NCI-H1436 (cell line): ENCODE measurements at regions not wholly inside any gene's neighbourhood (a gene's known extent, or its start where the extent isn't known, plus 50 kb on each side); places are given as distances from the start of the nearest gene placed in this dataset.

Experiments used
- DNase-seq: peaks from one replicate; lab custom pipeline; 2025; lab: John Stamatoyannopoulos, UW

DNA sequence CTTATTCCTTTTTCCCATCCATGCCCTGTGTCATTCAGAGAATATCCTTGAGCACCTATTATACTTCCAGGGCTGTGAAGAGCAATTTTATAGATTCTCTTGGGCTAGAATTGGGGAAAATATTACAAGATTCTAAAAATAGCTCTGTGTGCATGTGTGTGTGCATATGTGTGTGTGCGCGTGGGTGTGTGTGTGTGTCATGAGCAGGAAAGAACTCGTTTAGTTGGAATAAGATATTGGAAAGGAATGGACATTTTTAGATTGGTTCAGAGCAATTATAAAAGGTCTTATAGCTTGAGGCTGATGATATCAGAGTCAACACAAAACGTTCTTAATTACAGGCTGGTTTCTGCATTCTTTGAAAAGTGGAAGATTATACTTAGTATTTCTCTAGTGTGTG lies 212.1 kb upstream of the COPS8 start:
- DNase-seq = no peak

DNA sequence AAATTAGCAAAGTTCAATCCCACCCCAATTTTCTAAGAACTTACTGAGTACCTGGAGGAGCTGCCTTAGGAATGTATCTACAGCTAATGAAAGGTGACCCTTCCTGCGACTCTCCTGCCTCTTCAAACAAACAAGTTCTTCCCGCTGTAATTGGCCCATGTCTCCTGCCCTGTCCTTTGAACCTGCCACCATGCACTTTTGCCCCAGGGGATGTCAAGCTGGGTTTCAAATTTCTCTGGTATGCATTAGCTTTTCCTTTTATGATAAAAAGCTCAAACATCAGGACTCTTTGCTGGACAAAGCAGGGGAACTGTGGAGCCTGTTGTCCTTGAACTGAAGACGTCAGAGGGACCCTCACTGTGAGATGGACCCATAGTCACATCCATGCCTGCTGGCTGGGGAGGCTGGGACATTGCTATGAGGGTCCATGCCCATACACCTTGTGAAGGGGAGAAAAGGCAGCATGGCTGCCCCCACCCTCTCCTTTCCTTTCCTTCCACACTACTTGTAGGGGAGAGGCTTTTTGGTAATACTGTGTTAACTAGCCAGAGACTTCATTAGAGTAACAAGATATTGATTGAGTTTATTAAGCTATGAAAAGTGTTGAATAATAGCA lies 210.7 kb upstream of the COPS8 start:
- no peak for DNase-seq

DNA sequence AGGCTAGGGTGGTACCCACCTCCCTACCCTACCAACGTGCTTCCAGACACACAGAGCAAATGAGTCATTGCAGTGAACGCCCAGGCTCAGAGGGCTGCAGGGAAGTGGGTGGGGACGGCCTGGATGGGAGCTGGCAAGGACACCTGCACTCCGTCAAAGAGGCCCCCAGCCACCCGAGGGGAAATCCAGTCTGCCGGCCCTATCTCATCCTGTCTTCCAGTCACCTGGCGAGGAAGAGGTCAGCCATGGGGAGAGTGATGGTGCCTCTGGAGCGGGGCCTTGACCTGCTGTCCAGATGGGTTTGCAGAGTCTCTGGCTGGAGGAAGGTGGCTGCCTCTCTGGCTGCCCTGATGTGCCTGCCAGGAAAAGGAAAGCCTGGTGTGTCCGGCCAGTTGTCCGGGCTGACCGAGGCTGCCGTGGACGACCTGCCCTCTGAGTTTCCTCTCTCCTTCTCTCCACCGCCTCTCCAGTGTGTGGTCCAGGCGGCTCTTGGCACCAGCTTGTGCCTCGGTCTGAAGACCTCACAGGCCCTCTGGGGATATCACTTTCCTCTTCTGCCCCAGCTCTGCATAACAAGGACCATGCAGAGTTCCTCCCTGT lies 209.7 kb upstream of the COPS8 start:
- no peak for DNase-seq

- peak; percentile 35 for DNase-seq
These were observed 209.0 kb upstream of the COPS8 start for GRCh38 chr2:236876642-236877041.

GRCh38 chr2:236877972-236878371 lies 207.7 kb upstream of the COPS8 start:
- DNase-seq = no peak

DNA sequence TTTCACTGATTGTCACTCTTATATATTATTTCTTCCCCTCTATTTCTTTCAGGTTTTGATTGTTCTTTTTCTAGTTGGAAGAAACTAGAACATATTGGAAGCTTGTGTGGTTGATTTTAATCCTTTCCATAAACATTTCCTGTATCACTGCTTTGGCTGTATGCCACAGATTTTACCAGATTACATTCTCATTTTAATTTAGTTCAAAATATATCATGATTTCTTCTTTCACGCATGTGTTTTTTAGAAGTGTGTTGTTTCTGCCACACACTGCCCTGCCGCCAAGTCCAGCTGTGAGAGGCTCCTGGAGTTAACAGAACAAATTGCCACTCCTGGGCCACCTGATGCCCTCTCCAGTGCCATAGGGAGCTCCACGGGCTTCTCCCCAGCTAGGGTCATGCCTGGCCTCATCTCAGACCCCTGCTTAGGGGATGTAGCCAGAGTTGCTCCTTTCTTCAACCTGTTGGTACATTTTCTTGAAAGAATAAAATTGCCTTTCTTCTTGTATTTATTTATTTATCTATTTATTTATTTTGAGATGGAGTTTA lies 206.2 kb upstream of the COPS8 start:
- DNase-seq = no peak

- no peak for DNase-seq
These were observed 203.6 kb upstream of the COPS8 start for GRCh38 chr2:236882074-236882473.

GRCh38 chr2:236882930-236883329 lies 202.8 kb upstream of the COPS8 start:
- DNase-seq = no peak

DNA sequence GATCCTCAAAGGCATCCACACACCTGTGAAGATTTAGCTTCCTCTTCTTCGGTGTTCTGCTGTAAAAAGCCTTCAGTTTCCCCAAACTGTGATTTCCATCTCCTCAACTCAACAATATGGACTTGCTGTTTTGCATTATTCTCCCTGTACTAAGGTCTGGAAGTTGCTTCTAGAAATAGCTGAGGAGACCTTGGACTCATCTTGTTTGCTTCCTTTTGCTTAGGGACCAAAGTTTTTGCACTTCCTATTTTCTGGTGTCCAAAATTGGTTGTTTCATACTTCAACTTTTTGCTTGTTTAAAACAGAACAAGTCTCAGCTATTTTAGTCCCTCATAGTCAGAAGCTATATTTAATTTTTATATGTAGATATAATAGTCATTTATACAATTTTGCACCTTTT lies 201.9 kb upstream of the COPS8 start:
- DNase-seq = no peak

DNA sequence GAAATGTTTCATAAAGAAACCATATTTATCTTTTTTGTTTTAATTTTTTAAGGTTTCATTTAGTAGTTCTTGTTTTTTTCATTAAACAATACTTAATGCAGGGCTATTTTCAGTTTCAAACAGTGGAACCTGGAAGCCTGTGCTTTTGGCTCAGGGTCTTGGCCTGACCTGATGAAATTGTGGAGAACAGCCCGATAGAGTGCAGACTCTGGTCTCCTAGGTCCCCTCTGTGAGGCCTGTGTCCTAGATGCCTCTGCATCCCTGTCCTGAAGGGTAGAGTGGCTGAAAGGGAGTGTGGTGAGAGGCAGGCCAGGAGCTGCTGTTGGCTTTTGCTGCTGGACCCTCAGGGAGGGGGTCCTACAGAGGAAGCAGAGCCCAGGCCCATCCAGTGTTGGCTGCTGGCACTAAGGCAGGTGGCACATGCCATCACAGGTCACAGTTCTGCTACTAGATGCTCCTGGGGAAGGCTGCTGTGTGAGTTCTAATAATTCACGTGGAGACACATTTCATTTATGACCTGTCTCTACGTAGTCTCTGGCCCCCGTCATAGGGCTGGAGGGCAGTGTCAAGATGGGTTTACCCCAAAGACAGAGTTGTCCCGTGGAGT lies 201.0 kb upstream of the COPS8 start:
- no peak for DNase-seq

DNA sequence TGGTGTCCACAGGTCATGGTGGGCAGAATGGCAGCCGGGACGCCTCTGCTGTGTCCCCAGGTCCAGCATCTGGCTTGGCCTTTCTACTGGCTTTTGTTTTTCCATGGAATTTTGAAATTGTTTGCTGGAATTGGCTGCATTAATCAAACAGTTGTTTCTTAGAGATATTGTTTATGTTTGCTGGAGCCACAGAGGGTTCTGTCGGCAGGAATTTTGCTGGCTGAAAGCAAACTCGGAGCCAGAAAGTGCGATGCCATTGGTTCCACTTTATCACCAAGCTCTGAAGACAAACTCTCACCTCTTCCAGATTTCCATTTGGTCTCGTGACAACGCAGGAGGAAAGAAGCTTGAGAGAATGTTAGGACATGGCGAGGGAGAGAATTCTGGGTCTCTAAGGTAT lies 199.2 kb upstream of the COPS8 start:
- DNase-seq = no peak

DNA sequence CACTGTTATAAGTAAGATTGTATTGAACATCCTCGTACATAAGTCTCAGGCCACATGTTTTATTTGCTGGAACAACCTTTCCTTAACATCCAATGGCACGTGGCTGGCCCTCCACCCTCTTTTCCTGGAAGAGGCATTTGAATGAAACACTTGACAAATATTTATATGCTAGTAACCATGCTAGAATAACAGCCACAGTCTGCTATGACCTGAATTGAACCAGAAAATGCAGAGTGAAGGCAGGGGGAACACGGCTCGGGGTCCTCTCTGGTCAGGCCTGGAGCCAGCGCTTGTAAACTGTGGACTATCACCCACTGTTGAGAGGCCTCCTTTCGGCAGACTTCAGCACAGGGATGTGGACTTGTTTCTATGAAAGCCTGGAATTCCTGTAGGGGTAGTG lies 198.2 kb upstream of the COPS8 start:
- no peak for DNase-seq

DNA sequence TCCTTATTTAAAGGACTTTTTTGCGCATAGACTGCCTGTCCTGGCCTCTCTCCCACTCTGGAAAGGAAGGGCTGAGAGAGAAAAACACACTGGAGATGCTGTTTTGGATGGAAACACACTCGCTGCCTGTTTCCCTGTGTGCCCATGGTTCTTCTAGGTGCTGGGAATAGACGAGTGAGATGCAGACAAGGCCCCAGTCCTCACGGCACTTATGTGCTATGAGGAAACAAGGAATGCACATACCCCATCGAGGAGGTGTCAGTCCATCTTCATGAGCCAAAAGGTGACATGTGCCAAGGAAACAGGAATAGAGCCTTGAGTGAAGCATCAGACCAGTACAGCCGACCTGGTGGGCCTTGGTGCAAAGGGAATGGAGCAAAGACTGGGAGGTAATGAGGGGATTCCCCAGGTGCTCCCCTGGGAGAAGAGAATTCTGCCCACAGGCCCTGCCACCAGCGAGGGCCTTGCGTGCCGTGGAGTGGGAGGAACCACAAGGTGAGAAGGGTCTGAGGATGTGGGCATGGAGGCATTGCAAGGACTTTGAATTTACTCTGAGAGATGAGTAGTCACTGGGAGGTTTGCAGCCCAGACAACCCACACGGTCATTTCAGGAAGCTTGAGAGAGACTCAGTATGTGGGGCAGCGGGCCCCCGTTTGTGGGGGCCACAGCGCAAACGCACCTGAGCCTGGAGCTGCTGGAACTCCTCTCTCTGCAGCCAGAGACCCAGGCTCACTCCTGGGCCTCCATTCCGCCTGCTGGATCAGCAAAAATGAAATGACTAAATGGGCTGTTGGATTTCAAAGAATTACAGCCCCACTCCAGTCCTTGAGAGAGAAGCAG lies 197.5 kb upstream of the COPS8 start:
- DNase-seq = no peak

DNA sequence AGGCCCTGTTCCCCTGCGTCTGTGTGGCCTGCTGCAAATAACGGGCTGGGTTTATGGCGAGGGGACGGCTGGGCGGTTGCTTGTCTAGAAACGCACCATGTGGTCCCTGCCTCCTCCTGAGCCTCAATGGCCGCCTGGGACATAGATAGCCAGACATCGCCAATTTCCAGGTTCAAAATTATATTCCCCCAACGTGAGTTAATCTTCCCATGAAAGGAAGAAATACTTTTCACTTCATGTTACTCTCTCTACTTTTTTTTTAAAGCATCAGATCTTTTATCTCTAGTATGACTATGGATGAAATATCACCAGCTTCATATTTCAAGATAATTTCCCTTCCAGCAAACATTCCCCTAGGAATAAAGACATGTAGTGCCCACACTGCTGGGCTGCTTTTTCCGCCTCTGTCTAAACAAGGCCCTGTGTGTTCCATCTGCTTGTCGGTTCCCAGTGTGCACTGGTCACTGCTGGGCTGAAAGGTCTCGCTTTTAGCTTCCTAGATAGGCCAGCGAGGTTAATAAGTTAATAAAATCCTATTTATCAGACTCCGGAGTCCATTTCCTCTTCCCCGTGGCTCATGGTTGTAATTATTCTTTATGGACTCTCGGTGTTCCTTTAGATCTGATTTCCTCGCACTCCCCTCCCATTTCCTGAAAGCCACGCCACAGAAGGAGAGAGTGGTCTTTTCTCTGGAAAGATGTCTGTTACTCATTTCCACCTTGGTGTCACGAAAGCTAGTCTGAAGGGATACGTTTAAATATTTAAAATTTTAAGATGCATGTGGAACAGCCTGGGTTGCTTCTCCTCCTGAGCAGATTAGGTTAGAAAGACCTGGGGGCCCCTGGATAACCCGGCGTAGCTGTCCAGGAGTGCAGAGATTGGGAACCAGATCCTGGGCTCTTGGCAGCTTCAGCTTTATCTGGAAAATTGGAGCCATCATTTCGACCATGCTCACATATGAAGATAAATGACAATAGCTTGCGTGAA lies 196.6 kb upstream of the COPS8 start:
- DNase-seq = no peak

- no peak for DNase-seq
These were observed 195.6 kb upstream of the COPS8 start for GRCh38 chr2:236889791-236890704.

GRCh38 chr2:236892721-236893120 lies 193.0 kb upstream of the COPS8 start:
- peak; percentile 32 for DNase-seq

GRCh38 chr2:236894791-236895190 lies 190.9 kb upstream of the COPS8 start:
- DNase-seq = no peak

DNA sequence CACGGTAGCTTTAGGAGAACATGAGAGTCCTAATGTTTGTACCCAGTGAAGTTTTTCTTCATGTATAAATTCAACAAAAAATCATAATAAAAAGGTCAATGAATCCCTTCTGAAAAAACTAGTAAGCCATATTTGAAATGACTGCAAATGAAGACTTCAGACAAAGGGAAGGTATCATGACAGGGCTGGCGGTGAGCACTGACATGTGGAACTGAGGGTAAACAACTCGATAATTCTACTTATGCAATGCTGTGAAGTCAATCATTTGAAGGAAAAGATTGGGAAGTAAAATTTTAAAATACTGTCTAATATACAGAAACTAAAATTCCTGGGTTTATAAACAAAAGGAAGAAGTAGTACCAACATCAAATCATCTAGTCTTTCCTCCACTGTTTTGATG lies 190.2 kb upstream of the COPS8 start:
- no peak for DNase-seq

GRCh38 chr2:236896688-236897087 lies 189.0 kb upstream of the COPS8 start:
- DNase-seq = no peak

- DNase-seq = no peak
These were observed 186.5 kb upstream of the COPS8 start for GRCh38 chr2:236899146-236899545.
